ENCODE measurements at regions not wholly inside any gene's neighbourhood (a gene's known extent, or its start where the extent isn't known, plus 50 kb on each side); places are given as distances from the start of the nearest gene placed in this dataset.

- DNase-seq (ENCODE audit: low read depth, low spot score) (no peak), FAIRE-seq (no peak)
- Histone ChIP-seq H4K20me1 (replicated peaks; ENCODE audit: control insufficient read depth, extremely low read depth, insufficient read depth, low read length) (no peaks in the 10 kb centered on the region), H2AFZ (ENCODE audit: low read depth, low read length) (no peak overlapping the region), H3K9ac (replicated peaks; ENCODE audit: extremely low read depth, insufficient read depth, low read length) (no peak overlapping the region), H3K4me3 (replicated peaks in 1 of 3; ENCODE audit: insufficient read depth in 1 of 3, low read depth in 1 of 3, low read length in 3 of 3) (no peak overlapping the region), H3K27ac (ENCODE audit: insufficient read depth, low read depth, low read length) (no peak overlapping the region), H3K27me3 (ENCODE audit: control insufficient read depth in 2 of 2, insufficient read depth in 2 of 2, low read length in 2 of 2) (no peaks in the 10 kb centered on the region), H3K79me2 (ENCODE audit: control insufficient read depth, insufficient read depth, low read length) (no peaks in the 10 kb centered on the region), H3K36me3 (ENCODE audit: control insufficient read depth in 2 of 2, extremely low read depth in 1 of 2, insufficient read depth in 2 of 2, low read length in 2 of 2) (no peaks in the 10 kb centered on the region), H3K9me3 (replicated peaks; ENCODE audit: control insufficient read depth, insufficient read depth, low read length) (no peaks in the 10 kb centered on the region), H3K4me2 (ENCODE audit: insufficient read depth, low read length) (no peak overlapping the region), H3K9me1 (replicated peaks; ENCODE audit: control insufficient read depth, extremely low read depth, insufficient read depth, low read length) (no peaks in the 10 kb centered on the region), H3K4me1 (ENCODE audit: control insufficient read depth, extremely low read depth, insufficient read depth, low read length) (no peaks in the 10 kb centered on the region)
- TF ChIP-seq JUN (IDR thresholded peaks at IDR 0.05; ENCODE audit: borderline replicate concordance, insufficient read depth, insufficient read length, low read depth), result no peak
- TF ChIP-seq POLR2A (IDR thresholded peaks at IDR 0.05; ENCODE audit: low read depth, low read length), result no peak
- TF ChIP-seq FOS (IDR thresholded peaks at IDR 0.05; ENCODE audit: borderline replicate concordance, insufficient read depth, low read length), result no peak
- TF ChIP-seq CTCF (IDR thresholded peaks at IDR 0.05; ENCODE audit: extremely low read depth in 1 of 2, insufficient read depth in 1 of 2, low read depth in 1 of 2, low read length in 2 of 2), result no peak
- no peak for TF ChIP-seq GATA2 (IDR thresholded peaks at IDR 0.05; ENCODE audit: insufficient read depth, insufficient read length, low read depth, low read length)
- TF ChIP-seq POLR2AphosphoS5 (IDR thresholded peaks at IDR 0.05; ENCODE audit: insufficient read depth, low read depth, low read length), result no peak
- TF ChIP-seq MAX (IDR thresholded peaks at IDR 0.05; ENCODE audit: insufficient read depth, insufficient read length), result no peak
- no peak for TF ChIP-seq MYC (IDR thresholded peaks at IDR 0.05; ENCODE audit: low read depth, low read length)
- no peak for TF ChIP-seq EZH2 (IDR thresholded peaks at IDR 0.05; ENCODE audit: borderline replicate concordance, low read depth, low read length, severe bottlenecking)
- POLR2A ChIA-PET, result no interaction called here
- CTCF ChIA-PET, result no interaction called here
- dilution Hi-C loops (cut with MboI; ENCODE audit: extremely low pct_ligation_motif_present, low sequenced_read_pairs) (no loop called here), intact Hi-C loops (cut with micrococcal nuclease) (no loop called here)
- no TSS peak for BruUV-seq (replicated peaks)
Measured at GRCh38 chr11:112369916-112370315, 109.3 kb upstream of the PLET1 start.
